HFFc6 (cell line): ENCODE measurements at regions not wholly inside any gene's neighbourhood (a gene's known extent, or its start where the extent isn't known, plus 50 kb on each side); places are given as distances from the start of the nearest gene placed in this dataset.

Experiments
- DNase-seq: peaks from one replicate; pipeline ENCODE4 v3.0.0-alpha.2; 2018
- H3K27ac Mint-ChIP-seq: 2 replicates; pipeline ENCODE4 v1.8.0; 2020; ENCODE audit warnings: mild to moderate bottlenecking, mixed read lengths
- H3K27me3 Mint-ChIP-seq: 2 replicates; pipeline ENCODE4 v1.8.0; 2021; ENCODE audit warnings: mild to moderate bottlenecking, moderate library complexity, mixed read lengths; ENCODE audit not compliant: insufficient read depth
- H3K36me3 Mint-ChIP-seq: 2 replicates; pipeline ENCODE4 v1.8.0; 2021; ENCODE audit warnings: low read depth, mixed read lengths
- H3K4me1 Mint-ChIP-seq: 2 replicates; pipeline ENCODE4 v1.8.0; 2020; ENCODE audit warnings: low read depth, mixed read lengths
- H3K4me3 Mint-ChIP-seq: 2 replicates; pipeline ENCODE4 v1.8.0; 2020; ENCODE audit warnings: mild to moderate bottlenecking, moderate library complexity, mixed read lengths
- H3K9me3 Mint-ChIP-seq: 2 replicates; pipeline ENCODE4 v1.8.0; 2020; ENCODE audit warnings: mild to moderate bottlenecking, mixed read lengths
- TF ChIP-seq, protein P1 (sequence below): fragments of 200-600 bp; sonication (generic); IDR thresholded peaks from 2 replicates; pipeline ENCODE4 v1.5.0; 2021; ENCODE audit warnings: antibody characterized with exemption, mild to moderate bottlenecking

GRCh38 chr5:68918306-68918705 is 175.5 kb upstream of the SLC30A5 start:
- DNase-seq: no peak
- Mint-ChIP-seq H3K36me3 (no peaks in the 10 kb centered on the region), H3K4me3 (no peak overlapping the region), H3K4me1 (no peaks in the 10 kb centered on the region), H3K27ac (no peak overlapping the region), H3K27me3 (no peaks in the 10 kb centered on the region; the same call in 1 of the 2 replicates), H3K9me3 (peaks cover 18% of the 10 kb centered on the region)
- TF ChIP-seq, protein P1, sequence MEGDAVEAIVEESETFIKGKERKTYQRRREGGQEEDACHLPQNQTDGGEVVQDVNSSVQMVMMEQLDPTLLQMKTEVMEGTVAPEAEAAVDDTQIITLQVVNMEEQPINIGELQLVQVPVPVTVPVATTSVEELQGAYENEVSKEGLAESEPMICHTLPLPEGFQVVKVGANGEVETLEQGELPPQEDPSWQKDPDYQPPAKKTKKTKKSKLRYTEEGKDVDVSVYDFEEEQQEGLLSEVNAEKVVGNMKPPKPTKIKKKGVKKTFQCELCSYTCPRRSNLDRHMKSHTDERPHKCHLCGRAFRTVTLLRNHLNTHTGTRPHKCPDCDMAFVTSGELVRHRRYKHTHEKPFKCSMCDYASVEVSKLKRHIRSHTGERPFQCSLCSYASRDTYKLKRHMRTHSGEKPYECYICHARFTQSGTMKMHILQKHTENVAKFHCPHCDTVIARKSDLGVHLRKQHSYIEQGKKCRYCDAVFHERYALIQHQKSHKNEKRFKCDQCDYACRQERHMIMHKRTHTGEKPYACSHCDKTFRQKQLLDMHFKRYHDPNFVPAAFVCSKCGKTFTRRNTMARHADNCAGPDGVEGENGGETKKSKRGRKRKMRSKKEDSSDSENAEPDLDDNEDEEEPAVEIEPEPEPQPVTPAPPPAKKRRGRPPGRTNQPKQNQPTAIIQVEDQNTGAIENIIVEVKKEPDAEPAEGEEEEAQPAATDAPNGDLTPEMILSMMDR: no peak

DNA sequence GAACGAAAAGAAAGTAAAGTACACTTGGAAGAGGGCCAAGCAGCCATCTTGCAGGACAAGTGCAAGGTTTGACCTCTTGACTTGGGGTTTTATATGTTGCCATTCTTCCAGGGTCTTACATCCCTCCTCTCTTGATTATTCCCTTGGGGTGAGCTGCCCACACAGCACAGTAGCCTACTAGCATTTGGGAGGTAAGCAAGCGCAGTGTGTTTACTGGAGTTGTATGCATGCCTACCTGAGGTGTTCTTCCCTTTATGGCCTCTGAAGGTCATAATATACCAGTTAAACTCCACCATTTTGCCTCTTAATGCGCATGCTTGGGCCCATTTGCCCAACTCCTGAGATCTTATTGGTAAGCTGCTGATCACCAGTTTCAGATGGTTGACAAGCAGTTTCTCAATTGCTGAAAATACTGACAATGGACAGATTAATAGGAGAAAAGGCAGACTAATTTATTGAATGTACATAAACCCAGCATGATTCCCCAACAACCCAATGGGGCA is 173.8 kb upstream of the SLC30A5 start:
- no peak overlapping the region for H3K4me3 Mint-ChIP-seq
- H3K27me3 Mint-ChIP-seq: no peaks in the 10 kb centered on the region; the same call in none of the 2 replicates

GRCh38 chr5:68920888-68921287 is 172.9 kb upstream of the SLC30A5 start:
- no peaks in the 10 kb centered on the region; the same call in none of the 2 replicates for H3K27me3 Mint-ChIP-seq
- no peak for DNase-seq
- TF ChIP-seq, protein P1: no peak
- no peak overlapping the region for H3K4me3 Mint-ChIP-seq
- H3K36me3 Mint-ChIP-seq: no peaks in the 10 kb centered on the region
- H3K27ac Mint-ChIP-seq: no peak overlapping the region
- peaks cover 18% of the 10 kb centered on the region for H3K9me3 Mint-ChIP-seq
- no peaks in the 10 kb centered on the region for H3K4me1 Mint-ChIP-seq

More for the DNA sequence above, 173.8 kb upstream of the SLC30A5 start:
- no peaks in the 10 kb centered on the region for H3K4me1 Mint-ChIP-seq
- H3K9me3 Mint-ChIP-seq: peaks cover 18% of the 10 kb centered on the region
- DNase-seq: no peak
- H3K27ac Mint-ChIP-seq: no peak overlapping the region
- H3K36me3 Mint-ChIP-seq: no peaks in the 10 kb centered on the region
- TF ChIP-seq, protein P1: no peak

DNA sequence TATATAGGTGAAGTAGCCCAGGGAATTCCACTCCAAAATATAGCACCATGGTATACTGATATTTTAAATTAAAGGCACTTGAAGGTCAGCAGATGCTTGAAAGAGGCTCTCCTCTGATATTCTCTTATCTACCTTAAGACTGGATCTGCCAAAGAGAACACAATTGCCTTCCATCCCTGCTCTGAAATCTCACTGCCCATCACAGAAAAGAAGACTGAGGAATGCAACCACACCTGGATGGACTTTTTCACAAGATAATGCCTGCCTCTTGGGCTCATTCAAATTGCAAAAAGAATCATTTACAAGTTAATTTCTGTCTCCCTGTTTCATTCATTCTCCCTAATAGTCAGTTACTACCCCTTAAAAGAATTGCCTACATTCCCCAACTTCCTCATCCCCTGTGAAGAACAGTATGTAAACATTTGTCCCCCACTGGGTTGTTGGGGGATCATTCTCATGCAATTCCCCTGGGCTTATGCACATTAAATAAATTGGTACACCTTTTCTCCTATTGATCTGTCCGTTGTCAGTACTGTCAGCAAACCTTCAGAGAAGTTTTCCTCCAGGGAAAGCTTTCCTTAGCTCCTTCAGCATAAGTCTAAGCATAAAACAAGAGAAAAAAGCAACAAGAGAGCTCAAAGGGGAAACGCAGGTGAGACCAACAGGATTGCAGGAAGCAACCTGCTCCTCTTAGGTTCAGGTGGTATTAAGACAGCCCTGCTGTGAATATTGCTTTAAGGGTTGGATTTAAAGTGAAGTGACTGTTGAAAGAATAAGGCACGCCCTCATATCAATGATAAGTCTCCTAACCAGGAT is 171.4 kb upstream of the SLC30A5 start:
- Mint-ChIP-seq H3K9me3 (peaks cover 18% of the 10 kb centered on the region), H3K27me3 (no peaks in the 10 kb centered on the region; the same call in none of the 2 replicates), H3K36me3 (no peaks in the 10 kb centered on the region), H3K4me3 (no peak overlapping the region), H3K27ac (no peak overlapping the region), H3K4me1 (no peaks in the 10 kb centered on the region)
- TF ChIP-seq, protein P1: no peak
- no peak for DNase-seq

DNA sequence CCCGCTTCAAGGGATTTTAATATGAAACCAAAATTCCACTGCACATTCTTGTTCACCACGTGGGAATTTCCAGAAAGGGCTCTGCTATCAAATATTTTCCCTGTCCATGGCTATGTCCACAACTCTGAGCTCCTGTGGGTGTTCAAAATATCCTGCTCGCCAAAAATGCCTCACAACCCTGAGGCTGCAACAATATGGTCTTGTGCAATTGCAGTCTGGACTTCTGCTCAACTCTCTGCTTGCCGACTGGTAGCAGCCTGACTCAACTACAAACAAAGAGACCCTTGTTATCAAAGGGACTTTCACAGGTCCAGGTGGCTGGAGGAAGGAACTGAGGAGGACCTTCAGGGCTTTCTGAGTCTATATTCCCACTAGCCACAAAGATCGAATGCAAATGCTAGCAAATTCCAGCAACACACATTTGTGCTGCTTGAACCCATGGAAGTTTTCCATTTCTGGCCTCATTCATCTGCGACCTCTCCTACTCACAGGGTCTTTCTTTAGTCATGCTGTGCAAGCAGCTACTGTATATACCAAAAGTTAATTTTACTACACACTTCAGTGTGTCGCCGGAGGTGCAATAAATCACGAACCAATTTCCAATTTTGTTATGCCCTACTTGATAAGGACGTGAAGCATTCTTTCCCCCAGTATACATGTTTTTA is 169.2 kb upstream of the SLC30A5 start:
- no peak overlapping the region for H3K4me3 Mint-ChIP-seq
- H3K36me3 Mint-ChIP-seq: no peaks in the 10 kb centered on the region
- DNase-seq: peak; percentile 11
- no peaks in the 10 kb centered on the region for H3K4me1 Mint-ChIP-seq
- no peaks in the 10 kb centered on the region; the same call in none of the 2 replicates for H3K27me3 Mint-ChIP-seq
- H3K9me3 Mint-ChIP-seq: peaks cover 10% of the 10 kb centered on the region
- TF ChIP-seq, protein P1: no peak
- H3K27ac Mint-ChIP-seq: no peak overlapping the region
